ENCODE measurements at regions not wholly inside any gene's neighbourhood (a gene's known extent, or its start where the extent isn't known, plus 50 kb on each side); places are given as distances from the start of the nearest gene placed in this dataset.
"Not testable (repeated sequence)": the region's sequence is repeated elsewhere in the genome, so short reads cannot be mapped to it uniquely, and the experiment has no call there.

- no peak overlapping the region for H3K4me3 ChIP-seq (ENCODE audit: low read depth, low read length)
- in situ Hi-C loops (cut with HindIII; ENCODE audit: low sequenced_read_pairs): no loop called here
- no peak for DNase-seq (ENCODE audit: low read depth, low spot score)
- TF ChIP-seq CTCF (IDR thresholded peaks at IDR 0.05; ENCODE audit: low read depth, low read length): no peak
These were observed 971.3 kb upstream of the CDH18 start for GRCh38 chr5:20959347-20959746.

- no peak for DNase-seq (ENCODE audit: low read depth, low spot score)
- no peak for TF ChIP-seq CTCF (IDR thresholded peaks at IDR 0.05; ENCODE audit: low read depth, low read length)
- no peak overlapping the region for H3K4me3 ChIP-seq (ENCODE audit: low read depth, low read length)
- in situ Hi-C loops (cut with HindIII; ENCODE audit: low sequenced_read_pairs): no loop called here
These were observed 970.6 kb upstream of the CDH18 start for GRCh38 chr5:20958641-20959040.

- H3K4me3 ChIP-seq (ENCODE audit: low read depth, low read length): no peak overlapping the region
- no peak for DNase-seq (ENCODE audit: low read depth, low spot score)
- TF ChIP-seq CTCF (IDR thresholded peaks at IDR 0.05; ENCODE audit: low read depth, low read length): no peak
- in situ Hi-C loops (cut with HindIII; ENCODE audit: low sequenced_read_pairs): no loop called here
These were observed 968.1 kb upstream of the CDH18 start for GRCh38 chr5:20956134-20956533.

- in situ Hi-C loops (cut with HindIII; ENCODE audit: low sequenced_read_pairs): no loop called here
- no peak for TF ChIP-seq CTCF (IDR thresholded peaks at IDR 0.05; ENCODE audit: low read depth, low read length)
- H3K4me3 ChIP-seq (ENCODE audit: low read depth, low read length): no peak overlapping the region
- DNase-seq (ENCODE audit: low read depth, low spot score): peak; percentile 10
These were observed 961.6 kb upstream of the CDH18 start for GRCh38 chr5:20949636-20950035.

GRCh38 chr5:20943183-20943971 lies 955.4 kb upstream of the CDH18 start:
- DNase-seq (ENCODE audit: low read depth, low spot score); H3K4me3 ChIP-seq (ENCODE audit: low read depth, low read length); in situ Hi-C loops (cut with HindIII; ENCODE audit: low sequenced_read_pairs): not testable (repeated sequence)

- in situ Hi-C loops (cut with HindIII; ENCODE audit: low sequenced_read_pairs); DNase-seq (ENCODE audit: low read depth, low spot score); H3K4me3 ChIP-seq (ENCODE audit: low read depth, low read length): not testable (repeated sequence)
These were observed 954.6 kb upstream of the CDH18 start for GRCh38 chr5:20942603-20943002.

- H3K4me3 ChIP-seq (ENCODE audit: low read depth, low read length); in situ Hi-C loops (cut with HindIII; ENCODE audit: low sequenced_read_pairs); DNase-seq (ENCODE audit: low read depth, low spot score): not testable (repeated sequence)
These were observed 952.8 kb upstream of the CDH18 start for GRCh38 chr5:20940786-20941185.

GRCh38 chr5:20890936-20891335 lies 902.9 kb upstream of the CDH18 start:
- H3K4me3 ChIP-seq (ENCODE audit: low read depth, low read length); DNase-seq (ENCODE audit: low read depth, low spot score); in situ Hi-C loops (cut with HindIII; ENCODE audit: low sequenced_read_pairs): not testable (repeated sequence)

- H3K4me3 ChIP-seq (ENCODE audit: low read depth, low read length); in situ Hi-C loops (cut with HindIII; ENCODE audit: low sequenced_read_pairs): not testable (repeated sequence)
These were observed 887.7 kb upstream of the CDH18 start for GRCh38 chr5:20875726-20876125.

GRCh38 chr5:20865892-20866291 lies 877.9 kb upstream of the CDH18 start:
- in situ Hi-C loops (cut with HindIII; ENCODE audit: low sequenced_read_pairs); DNase-seq (ENCODE audit: low read depth, low spot score); H3K4me3 ChIP-seq (ENCODE audit: low read depth, low read length): not testable (repeated sequence)

More at GRCh38 chr5:20875726-20876125, 887.7 kb upstream of the CDH18 start:
- not testable (repeated sequence) for DNase-seq (ENCODE audit: low read depth, low spot score)
